Activated CD8-positive, alpha-beta memory T cell treated with anti-CD3 and anti-CD28 coated beads, Interleukin-2, amount 10 ng/mL, durations not matched to agents 7 days and 5 days (primary cell): ENCODE measurements at regions not wholly inside any gene's neighbourhood (a gene's known extent, or its start where the extent isn't known, plus 50 kb on each side); places are given as distances from the start of the nearest gene placed in this dataset.

ENCODE experiments used
- ATAC-seq: fragments of 150-1000 bp; cut with Tn5 transposase; one replicate; pipeline ENCODE4 v1.10.0; 2021; ENCODE audit warnings: moderate library complexity
- CTCF ChIA-PET: fragments of 350-600 bp; sonication (Branson Sonifier 250); formaldehyde crosslinking; loops from one replicate; lab custom pipeline; 2021; ENCODE audit warnings: antibody characterized with exemption; lab: Charles Lee
- DNase-seq: peaks from one replicate; pipeline ENCODE4 v3.0.0-alpha.2; 2020
- H3K27ac Mint-ChIP-seq: one replicate; pipeline ENCODE4 v1.8.0; 2021; ENCODE audit warnings: mild to moderate bottlenecking, mixed read lengths
- H3K27me3 Mint-ChIP-seq: one replicate; pipeline ENCODE4 v1.8.0; 2021; ENCODE audit warnings: mixed read lengths
- H3K36me3 Mint-ChIP-seq: one replicate; pipeline ENCODE4 v1.8.0; 2021; ENCODE audit warnings: mild to moderate bottlenecking, mixed read lengths
- H3K4me1 Mint-ChIP-seq: one replicate; pipeline ENCODE4 v1.8.0; 2021; ENCODE audit warnings: mixed read lengths
- H3K4me3 Mint-ChIP-seq: one replicate; pipeline ENCODE4 v1.8.0; 2021; ENCODE audit warnings: mild to moderate bottlenecking, moderate library complexity, mixed read lengths
- H3K9me3 Mint-ChIP-seq: one replicate; pipeline ENCODE4 v1.8.0; 2022; ENCODE audit warnings: low read depth, mixed read lengths

GRCh38 chr18:40072761-40073160, 1882.3 kb upstream of the PIK3C3 start:
- no peak overlapping the region for H3K27ac Mint-ChIP-seq
- no peaks in the 10 kb centered on the region for H3K36me3 Mint-ChIP-seq
- H3K4me1 Mint-ChIP-seq = no peaks in the 10 kb centered on the region
- no peak for ATAC-seq
- H3K9me3 Mint-ChIP-seq = peaks cover 7% of the 10 kb centered on the region
- no peaks in the 10 kb centered on the region for H3K27me3 Mint-ChIP-seq
- no peak overlapping the region for H3K4me3 Mint-ChIP-seq
- CTCF ChIA-PET = no interaction called here
- no peak for DNase-seq

- Mint-ChIP-seq H3K4me3 (no peak overlapping the region), H3K4me1 (no peaks in the 10 kb centered on the region), H3K27ac (no peak overlapping the region), H3K9me3 (peaks cover 16% of the 10 kb centered on the region), H3K36me3 (no peaks in the 10 kb centered on the region), H3K27me3 (no peaks in the 10 kb centered on the region)
- ATAC-seq (no peak), DNase-seq (no peak)
- CTCF ChIA-PET = no interaction called here
Measured at GRCh38 chr18:40066368-40066767, 1888.7 kb upstream of the PIK3C3 start.

DNA sequence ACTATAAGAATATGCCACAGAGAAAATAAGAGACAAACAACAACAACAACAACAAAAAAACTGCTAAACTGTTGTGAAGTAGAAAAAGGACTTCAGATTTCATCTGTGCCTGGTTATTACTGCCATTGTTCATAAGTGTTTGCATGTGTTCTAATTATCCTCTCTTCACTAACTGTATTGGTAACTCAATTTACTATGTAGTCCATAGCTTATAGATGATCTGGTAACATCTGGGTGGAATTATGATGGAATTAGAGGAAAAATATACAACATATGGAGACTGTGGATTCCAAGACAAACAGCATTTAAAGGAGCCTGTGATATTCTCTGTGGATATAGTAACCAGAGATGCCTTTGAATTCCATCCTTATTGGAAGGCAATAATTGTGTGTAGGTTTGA, 1891.5 kb upstream of the PIK3C3 start:
- ATAC-seq = no peak
- H3K4me3 Mint-ChIP-seq = no peak overlapping the region
- H3K27me3 Mint-ChIP-seq = no peaks in the 10 kb centered on the region
- H3K9me3 Mint-ChIP-seq = peaks cover 16% of the 10 kb centered on the region
- DNase-seq = no peak
- H3K4me1 Mint-ChIP-seq = no peaks in the 10 kb centered on the region
- H3K36me3 Mint-ChIP-seq = no peaks in the 10 kb centered on the region
- CTCF ChIA-PET = no interaction called here
- no peak overlapping the region for H3K27ac Mint-ChIP-seq

DNA sequence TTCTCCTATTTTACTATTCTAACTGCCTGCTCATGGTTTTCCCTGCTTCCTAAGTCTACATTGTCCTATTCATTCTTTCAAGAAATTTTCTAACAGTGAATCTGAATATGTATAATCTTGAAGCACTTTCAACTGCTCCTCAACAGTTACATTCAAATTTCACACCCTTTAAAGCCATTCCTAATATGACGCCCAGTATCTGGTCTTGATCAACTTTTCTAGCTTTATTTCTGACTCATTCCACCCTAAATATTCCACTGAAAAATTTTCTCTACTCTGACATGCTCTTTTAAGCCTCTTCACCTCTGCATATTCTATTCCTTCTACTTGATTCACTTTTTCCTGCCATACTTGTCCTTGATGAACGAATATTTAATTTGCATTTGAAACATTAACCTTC, 1893.9 kb upstream of the PIK3C3 start:
- CTCF ChIA-PET = no interaction called here
- no peak overlapping the region for H3K27ac Mint-ChIP-seq
- ATAC-seq = no peak

GRCh38 chr18:40060562-40060961, 1894.5 kb upstream of the PIK3C3 start:
- CTCF ChIA-PET = no interaction called here
- Mint-ChIP-seq H3K9me3 (peaks cover 14% of the 10 kb centered on the region), H3K4me3 (no peak overlapping the region), H3K27me3 (no peaks in the 10 kb centered on the region), H3K4me1 (no peaks in the 10 kb centered on the region), H3K36me3 (no peaks in the 10 kb centered on the region), H3K27ac (no peak overlapping the region)
- DNase-seq (no peak), ATAC-seq (no peak)

More for the DNA sequence above, 1893.9 kb upstream of the PIK3C3 start:
- H3K36me3 Mint-ChIP-seq = no peaks in the 10 kb centered on the region
- peaks cover 14% of the 10 kb centered on the region for H3K9me3 Mint-ChIP-seq
- no peaks in the 10 kb centered on the region for H3K4me1 Mint-ChIP-seq
- no peak for DNase-seq
- H3K27me3 Mint-ChIP-seq = no peaks in the 10 kb centered on the region
- no peak overlapping the region for H3K4me3 Mint-ChIP-seq

DNA sequence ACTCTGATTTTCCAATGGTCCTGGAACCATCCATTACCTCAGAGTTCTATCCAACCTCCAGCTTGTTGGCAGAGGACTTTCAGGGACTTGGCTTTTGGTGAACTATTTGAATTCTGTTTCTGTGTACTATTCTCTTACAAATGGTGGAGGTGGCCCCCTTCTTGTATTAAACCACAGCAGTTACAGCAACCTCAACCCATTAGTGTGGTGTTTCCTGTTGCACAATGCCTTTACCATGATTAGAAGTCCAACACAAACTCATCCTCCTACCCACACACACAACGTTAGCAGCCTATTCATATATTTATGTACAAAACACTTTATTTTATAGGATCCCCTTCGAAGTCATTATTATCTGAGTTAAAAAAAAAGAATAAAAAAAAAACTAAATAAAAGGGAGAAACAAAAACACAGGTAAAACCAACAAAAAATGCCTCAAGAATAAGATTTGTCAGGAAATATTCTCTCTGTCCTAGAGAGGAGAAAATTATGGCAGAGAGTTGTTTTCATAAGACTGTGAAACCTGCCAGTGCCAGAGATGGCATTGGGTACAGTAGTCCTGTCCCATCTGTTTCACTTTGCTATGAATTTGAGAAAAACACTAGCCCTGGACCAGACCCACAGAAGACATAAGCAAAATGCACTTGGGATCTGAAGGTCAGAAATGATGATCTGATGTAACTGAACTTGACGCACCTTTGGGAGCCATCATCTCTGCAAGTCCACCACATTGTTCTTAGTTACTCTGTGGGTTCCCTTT, 1896.0 kb upstream of the PIK3C3 start:
- Mint-ChIP-seq H3K36me3 (no peaks in the 10 kb centered on the region), H3K27me3 (no peaks in the 10 kb centered on the region), H3K4me1 (no peaks in the 10 kb centered on the region), H3K4me3 (no peak overlapping the region), H3K27ac (no peak overlapping the region), H3K9me3 (peaks cover 11% of the 10 kb centered on the region)
- CTCF ChIA-PET = no interaction called here
- ATAC-seq (no peak), DNase-seq (no peak)

DNA sequence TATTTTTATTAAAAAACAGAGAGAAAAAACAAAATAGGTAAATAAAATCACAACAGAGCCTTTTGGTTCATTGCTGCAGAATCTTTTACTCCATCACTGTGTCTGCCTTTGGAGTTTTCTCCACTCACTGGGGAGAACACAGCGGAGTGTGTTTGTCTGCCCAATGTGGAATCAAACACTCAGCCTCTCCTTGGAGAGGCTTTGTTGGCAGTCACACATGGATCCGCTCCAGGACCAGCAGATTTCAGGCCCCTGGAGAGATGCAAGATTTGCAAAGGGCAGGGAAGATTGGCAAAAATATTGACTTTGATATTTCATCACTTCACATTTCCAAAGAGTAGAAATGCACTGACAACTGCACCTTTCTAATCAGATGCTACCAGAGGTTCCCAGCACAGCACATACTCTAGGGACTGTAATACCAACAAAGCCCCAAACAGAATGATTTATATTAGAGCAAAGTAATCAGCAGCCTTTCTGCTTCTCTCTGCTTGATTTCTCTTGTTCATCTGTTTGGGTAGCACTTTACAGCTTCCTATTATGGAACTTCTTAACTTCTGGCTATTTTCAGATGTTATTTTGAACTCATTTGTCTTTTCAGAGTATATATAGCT, 1898.8 kb upstream of the PIK3C3 start:
- H3K4me3 Mint-ChIP-seq = no peak overlapping the region
- DNase-seq (no peak), ATAC-seq (no peak)
- H3K36me3 Mint-ChIP-seq = no peaks in the 10 kb centered on the region
- no peaks in the 10 kb centered on the region for H3K4me1 Mint-ChIP-seq
- CTCF ChIA-PET = no interaction called here
- peaks cover 8% of the 10 kb centered on the region for H3K9me3 Mint-ChIP-seq
- H3K27me3 Mint-ChIP-seq = no peaks in the 10 kb centered on the region
- no peak overlapping the region for H3K27ac Mint-ChIP-seq

DNA sequence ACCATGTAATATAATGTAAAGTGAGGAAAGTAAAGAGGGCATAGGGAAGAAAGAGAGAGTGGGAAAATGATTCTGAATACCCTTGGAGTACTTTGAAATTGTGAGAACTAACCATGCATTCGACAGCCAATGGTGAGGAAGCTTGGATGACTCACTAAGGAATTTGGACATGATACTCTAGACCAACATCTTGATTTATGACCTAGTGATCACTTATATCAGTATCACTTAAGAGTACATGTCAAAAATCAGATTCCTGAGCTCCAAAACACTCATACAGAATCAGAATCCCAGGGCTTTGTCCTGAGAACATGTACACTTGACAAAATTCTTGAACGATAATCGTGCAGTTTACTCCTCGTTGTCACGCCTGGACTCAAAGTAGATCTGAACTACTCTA, 1899.8 kb upstream of the PIK3C3 start:
- Mint-ChIP-seq H3K27me3 (no peaks in the 10 kb centered on the region), H3K27ac (no peak overlapping the region), H3K4me1 (no peaks in the 10 kb centered on the region), H3K9me3 (peaks cover 9% of the 10 kb centered on the region), H3K36me3 (no peaks in the 10 kb centered on the region), H3K4me3 (no peak overlapping the region)
- DNase-seq (no peak), ATAC-seq (no peak)
- CTCF ChIA-PET = no interaction called here

DNA sequence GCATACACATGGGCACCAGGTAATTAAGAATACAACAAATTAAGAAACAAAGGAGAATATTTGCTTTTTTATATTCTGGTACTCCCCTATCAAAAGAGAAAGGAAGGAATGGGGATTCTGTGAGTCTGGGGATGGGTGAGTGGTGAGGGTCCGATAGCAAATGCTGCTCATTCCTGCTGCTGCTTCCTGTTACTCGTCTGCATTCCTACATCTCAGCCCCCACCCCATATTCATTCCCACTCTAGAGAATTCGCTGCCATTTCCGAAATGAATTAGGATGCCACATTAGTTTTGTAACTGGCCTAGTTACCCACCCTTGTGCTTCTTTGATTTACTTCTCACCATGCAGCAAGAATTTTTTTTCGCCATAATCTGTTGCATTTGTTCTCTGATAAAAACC, 1905.3 kb upstream of the PIK3C3 start:
- no peak for ATAC-seq
- H3K4me1 Mint-ChIP-seq = no peaks in the 10 kb centered on the region
- H3K27ac Mint-ChIP-seq = no peak overlapping the region
- H3K4me3 Mint-ChIP-seq = no peak overlapping the region
- CTCF ChIA-PET = no interaction called here
- no peak for DNase-seq
- H3K27me3 Mint-ChIP-seq = no peaks in the 10 kb centered on the region
- H3K36me3 Mint-ChIP-seq = no peaks in the 10 kb centered on the region
- peaks cover 13% of the 10 kb centered on the region for H3K9me3 Mint-ChIP-seq

GRCh38 chr18:40048886-40049650, 1906.0 kb upstream of the PIK3C3 start:
- H3K4me3 Mint-ChIP-seq = no peak overlapping the region
- H3K9me3 Mint-ChIP-seq = peaks cover 13% of the 10 kb centered on the region
- CTCF ChIA-PET = no interaction called here
- no peak for DNase-seq
- H3K27me3 Mint-ChIP-seq = no peaks in the 10 kb centered on the region
- H3K36me3 Mint-ChIP-seq = no peaks in the 10 kb centered on the region
- no peaks in the 10 kb centered on the region for H3K4me1 Mint-ChIP-seq
- no peak overlapping the region for H3K27ac Mint-ChIP-seq
- no peak for ATAC-seq

DNA sequence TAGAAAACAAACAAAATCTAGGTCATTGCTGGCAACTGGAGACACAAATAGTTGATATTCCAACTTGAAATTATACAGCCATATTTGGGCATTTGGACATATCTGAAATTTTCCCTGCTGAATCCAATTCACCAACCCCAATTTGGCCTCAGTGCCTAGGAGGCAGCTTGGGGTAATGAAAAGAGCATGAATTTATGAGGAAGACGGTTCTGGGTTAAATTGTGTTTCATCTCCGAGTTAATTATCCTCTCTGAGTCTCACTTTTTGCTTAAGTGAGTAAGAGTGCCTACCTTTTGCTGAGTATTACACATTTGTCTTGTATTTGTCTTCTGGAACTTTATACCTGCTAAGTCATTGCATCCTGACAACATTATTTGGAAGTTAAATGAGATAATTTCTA, 1906.8 kb upstream of the PIK3C3 start:
- Mint-ChIP-seq H3K27ac (no peak overlapping the region), H3K36me3 (no peaks in the 10 kb centered on the region), H3K27me3 (no peaks in the 10 kb centered on the region), H3K9me3 (peaks cover 16% of the 10 kb centered on the region), H3K4me1 (no peaks in the 10 kb centered on the region), H3K4me3 (no peak overlapping the region)
- ATAC-seq = no peak
- no peak for DNase-seq
- CTCF ChIA-PET = no interaction called here

DNA sequence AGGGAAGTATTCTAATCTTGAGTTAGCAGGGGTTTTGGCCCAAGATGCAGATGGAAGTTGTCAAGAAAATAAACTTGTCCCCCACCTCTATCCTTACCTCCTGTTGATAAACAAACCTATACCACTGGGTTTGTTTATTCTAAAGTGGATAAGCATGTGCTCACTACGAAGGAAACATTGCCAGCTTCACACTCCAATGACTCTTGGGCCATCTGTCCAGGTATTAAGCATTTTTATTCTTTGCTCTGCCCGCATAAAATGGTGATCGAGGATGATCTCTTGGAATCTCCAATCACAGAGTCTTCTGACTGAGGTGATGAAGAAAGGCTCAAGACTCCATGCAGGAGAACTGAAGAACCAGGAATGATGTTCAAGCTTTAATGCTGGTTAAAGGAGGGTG, 1908.4 kb upstream of the PIK3C3 start:
- DNase-seq = no peak
- no peaks in the 10 kb centered on the region for H3K4me1 Mint-ChIP-seq
- no peaks in the 10 kb centered on the region for H3K36me3 Mint-ChIP-seq
- no peak overlapping the region for H3K4me3 Mint-ChIP-seq
- no peaks in the 10 kb centered on the region for H3K27me3 Mint-ChIP-seq
- H3K27ac Mint-ChIP-seq = no peak overlapping the region
- H3K9me3 Mint-ChIP-seq = peaks cover 13% of the 10 kb centered on the region
- CTCF ChIA-PET = no interaction called here
- ATAC-seq = no peak

- no peak for DNase-seq
- CTCF ChIA-PET = no interaction called here
- Mint-ChIP-seq H3K36me3 (no peaks in the 10 kb centered on the region), H3K4me1 (no peaks in the 10 kb centered on the region), H3K9me3 (peaks cover 13% of the 10 kb centered on the region), H3K4me3 (no peak overlapping the region), H3K27me3 (no peaks in the 10 kb centered on the region), H3K27ac (no peak overlapping the region)
- ATAC-seq = no peak
Measured at GRCh38 chr18:40041951-40042350, 1913.1 kb upstream of the PIK3C3 start.

- DNase-seq (no peak), ATAC-seq (no peak)
- H3K27ac Mint-ChIP-seq = no peak overlapping the region
- CTCF ChIA-PET = no interaction called here
- no peaks in the 10 kb centered on the region for H3K4me1 Mint-ChIP-seq
- H3K36me3 Mint-ChIP-seq = no peaks in the 10 kb centered on the region
- peaks cover 8% of the 10 kb centered on the region for H3K9me3 Mint-ChIP-seq
- no peaks in the 10 kb centered on the region for H3K27me3 Mint-ChIP-seq
- no peak overlapping the region for H3K4me3 Mint-ChIP-seq
Measured at GRCh38 chr18:40040574-40040973, 1914.5 kb upstream of the PIK3C3 start.
